HG02885 (cell line): ENCODE measurements at regions not wholly inside any gene's neighbourhood (a gene's known extent, or its start where the extent isn't known, plus 50 kb on each side); places are given as distances from the start of the nearest gene placed in this dataset.
"Not testable (repeated sequence)": the region's sequence is repeated elsewhere in the genome, so short reads cannot be mapped to it uniquely, and the experiment has no call there.

Experiments used
- ATAC-seq: cut with Tn5 transposase; IDR thresholded peaks from one replicate; pipeline ENCODE4 v1.9.1; 2021; ENCODE audit warnings: mild to moderate bottlenecking; ENCODE audit not compliant: unreplicated experiment, poor library complexity

DNA sequence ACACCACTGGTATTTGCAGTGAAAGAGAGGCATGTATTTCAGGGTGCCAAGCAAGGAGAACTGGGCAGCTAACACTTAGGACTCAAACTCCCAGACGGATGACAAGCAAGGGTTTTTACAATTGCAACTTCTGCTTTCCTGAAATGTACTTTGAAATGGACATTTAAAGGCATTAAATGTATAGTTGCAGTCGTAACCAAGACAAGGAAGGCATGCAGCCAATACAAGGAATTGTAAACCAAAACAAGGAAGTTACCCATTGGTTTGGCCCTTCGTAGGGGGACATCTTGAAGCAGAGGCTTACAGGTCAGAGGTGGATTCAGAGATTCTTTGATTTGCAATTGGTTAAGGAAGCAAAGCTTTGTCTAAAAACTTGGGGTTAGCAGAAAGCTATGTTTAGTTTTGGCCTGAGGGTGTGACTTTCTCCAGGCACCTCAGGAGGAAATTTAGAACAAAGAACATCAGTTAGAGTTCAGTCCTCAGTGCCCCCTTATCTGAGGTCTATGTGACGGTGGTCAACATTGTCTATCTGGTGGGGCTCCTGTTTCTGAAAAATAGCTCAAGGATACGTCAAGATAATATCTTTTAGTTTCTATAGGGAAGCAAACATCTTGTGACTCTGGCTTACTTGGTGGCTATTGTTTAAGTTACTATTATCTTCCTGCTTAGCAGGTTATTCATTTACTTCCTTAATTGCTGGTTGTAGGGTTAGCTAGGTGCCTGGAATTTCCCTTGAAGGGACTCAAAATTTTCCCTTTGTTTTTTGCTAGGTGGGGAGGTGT is 266.0 kb downstream of the CD83 start:
- no peak for ATAC-seq

DNA sequence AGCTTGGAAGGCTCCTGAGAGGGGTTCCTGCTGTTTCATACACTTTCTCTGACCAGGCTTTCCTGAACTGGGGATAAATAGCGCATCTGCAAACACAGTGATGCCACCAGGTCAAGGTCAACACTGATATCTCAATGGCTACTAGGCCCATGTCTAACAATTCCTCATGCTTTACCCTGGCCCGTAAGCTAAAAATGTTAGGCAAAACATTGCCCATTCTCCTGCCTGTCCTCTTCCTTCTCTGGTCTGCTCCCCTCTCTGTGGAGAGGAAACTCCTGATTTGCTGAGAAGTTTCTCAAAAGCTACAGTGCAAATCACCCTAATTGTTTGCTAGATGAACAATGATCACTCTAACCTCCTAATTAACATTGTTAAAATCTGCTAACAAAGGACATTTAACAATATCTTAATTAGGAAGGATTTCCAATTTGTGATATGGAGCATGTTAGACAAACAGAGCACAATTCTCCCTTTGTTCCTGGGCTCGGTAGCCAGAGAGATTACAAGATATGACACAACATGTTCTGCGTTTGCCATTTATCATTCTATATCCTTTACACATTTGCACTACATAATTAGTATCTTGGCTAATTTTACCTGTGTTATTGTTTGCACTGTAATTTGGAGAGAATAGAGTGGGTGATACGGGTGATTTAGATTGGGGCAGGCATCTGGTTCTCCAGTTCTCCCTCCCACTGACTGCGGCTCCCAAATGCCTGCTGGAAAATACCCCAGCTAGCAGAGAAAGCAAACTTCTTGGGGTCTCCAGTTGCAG is 266.8 kb downstream of the CD83 start:
- ATAC-seq = no peak

GRCh38 chr6:14386263-14386662 is 268.7 kb downstream of the CD83 start:
- no peak for ATAC-seq

DNA sequence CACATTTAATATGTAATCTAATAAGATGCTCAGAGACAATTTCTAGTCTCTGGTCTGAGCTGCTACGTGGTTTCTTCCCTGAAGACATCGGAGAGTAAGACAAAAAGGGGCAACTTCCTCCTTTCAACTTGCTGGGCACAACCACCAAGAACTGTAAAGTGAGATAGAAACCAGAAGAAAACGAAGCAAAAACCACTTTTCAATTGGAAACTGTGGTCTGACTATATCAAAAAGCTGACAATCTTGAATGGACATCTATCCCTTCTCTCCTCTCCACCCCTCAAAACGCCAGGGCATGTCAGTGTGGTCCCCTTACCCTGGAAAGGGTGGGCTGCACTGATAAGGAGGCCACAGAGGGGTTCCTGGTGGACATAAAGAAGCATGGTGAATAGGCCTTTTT is 269.1 kb downstream of the CD83 start:
- no peak for ATAC-seq

GRCh38 chr6:14388371-14388770 is 270.8 kb downstream of the CD83 start:
- ATAC-seq = no peak

GRCh38 chr6:14389776-14390175 is 272.2 kb downstream of the CD83 start:
- not testable (repeated sequence) for ATAC-seq

- ATAC-seq = no peak
Measured at GRCh38 chr6:14390805-14391204, 273.2 kb downstream of the CD83 start.

DNA sequence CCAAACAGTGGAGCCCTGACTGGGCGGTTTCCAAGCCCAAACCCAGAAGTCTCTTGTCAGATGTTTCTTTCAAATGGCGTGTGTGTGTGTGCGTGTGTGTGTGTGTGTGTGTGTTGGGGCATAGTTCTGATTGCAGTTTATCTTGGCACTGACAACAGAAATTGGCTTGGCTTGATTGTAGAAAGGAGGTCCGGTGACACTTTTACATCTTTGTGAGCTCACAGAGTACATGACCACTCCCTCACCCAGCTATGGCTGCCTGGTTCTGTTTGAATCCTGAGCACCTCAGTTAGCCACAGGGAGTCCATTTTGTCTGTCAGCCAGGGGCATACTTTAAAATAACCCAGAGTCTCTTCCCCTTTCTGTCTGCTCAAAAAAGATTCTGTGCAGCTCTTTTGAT is 276.3 kb downstream of the CD83 start:
- no peak for ATAC-seq

GRCh38 chr6:14396392-14396791 is 278.8 kb downstream of the CD83 start:
- ATAC-seq = no peak

GRCh38 chr6:14396826-14397517 is 279.4 kb downstream of the CD83 start:
- no peak for ATAC-seq

DNA sequence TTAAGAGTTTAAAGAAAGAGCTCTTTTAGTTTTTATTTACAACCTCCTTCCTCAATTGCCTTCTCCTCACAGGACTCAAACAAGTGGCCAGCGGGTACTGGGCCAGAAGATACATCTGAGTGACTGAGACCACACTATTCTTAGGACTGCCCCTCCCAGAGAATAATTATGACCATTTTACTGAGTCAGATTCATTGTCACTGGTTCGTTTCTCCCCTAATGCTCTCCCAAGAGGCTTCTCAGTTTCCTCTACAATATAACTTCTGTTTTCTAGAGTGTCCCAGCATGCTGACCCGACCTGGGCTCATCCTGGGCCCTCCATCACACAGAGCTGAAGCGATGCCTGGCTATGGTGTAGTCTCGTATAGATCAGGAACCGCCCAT is 279.9 kb downstream of the CD83 start:
- ATAC-seq = no peak

DNA sequence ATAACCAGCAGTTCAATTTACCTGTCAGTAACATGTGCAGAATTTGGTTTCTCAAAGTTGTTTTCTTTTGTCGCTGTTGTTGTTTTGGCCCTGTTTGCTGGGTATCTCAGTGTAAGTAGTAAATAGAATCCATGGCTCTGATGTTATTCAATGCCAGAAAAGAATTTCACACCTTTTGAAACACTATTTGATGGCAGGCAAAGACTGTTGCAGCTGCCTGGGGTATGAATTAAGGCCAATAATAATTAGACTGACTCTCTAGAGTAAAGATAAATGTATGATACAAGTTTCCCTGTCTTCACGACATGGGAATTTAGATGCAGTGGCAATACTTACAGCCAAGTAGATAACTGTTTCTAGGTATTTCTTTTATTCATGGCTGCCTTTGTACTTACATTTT is 281.4 kb downstream of the CD83 start:
- ATAC-seq = no peak

GRCh38 chr6:14399635-14400034 is 282.1 kb downstream of the CD83 start:
- ATAC-seq = no peak

DNA sequence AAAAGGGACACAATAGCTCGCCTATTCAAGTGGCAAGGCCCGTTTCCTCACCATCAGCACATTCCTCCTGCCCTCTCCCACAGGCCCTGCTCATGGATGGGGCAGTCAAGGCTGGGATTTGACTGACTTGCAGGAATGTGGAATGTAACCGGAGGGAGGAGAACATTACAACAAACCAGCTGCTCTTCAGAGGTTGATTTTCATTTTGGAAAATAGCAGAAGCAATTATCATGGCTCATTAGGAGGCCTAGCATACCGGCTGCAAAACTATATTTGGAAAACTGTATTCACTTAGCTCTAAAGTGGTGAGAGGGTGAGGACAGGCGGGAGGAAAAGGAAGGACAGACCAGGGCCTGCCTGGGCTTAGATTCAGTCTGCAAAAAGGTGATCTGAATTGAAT is 283.7 kb downstream of the CD83 start:
- no peak for ATAC-seq

DNA sequence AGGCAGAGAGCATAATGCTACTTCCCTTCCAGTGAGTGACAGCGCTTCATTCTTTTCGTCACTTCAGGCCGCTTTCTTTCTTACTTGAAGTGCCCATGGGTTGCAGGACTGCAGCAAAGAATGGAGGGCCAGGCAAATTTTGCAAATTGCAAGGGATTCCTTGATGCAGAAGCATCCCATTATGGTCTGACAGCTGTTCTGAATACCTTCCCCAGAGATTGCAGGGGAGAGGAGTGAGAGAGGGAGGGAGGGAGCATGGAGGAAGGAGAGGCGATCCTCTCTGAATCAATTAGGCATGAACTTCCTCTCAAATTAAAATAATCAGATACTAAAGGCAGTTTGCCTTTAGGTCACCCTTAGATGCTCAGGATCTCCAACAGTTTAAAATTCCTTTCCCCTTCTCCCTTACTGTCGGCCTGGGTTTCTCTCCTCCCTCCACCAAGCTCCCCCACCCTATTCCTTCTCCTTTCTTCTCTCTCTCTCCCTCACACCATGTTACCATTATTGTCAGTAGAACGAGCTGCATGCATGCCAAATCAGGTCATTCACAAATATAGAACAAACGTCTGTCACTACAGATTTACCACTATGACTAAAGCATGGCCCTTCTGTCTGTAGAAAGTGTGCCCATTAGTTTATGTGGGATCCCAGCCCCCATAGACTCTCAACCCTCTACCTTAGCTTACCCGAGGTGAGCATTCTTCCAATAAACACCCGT is 289.2 kb downstream of the CD83 start:
- no peak for ATAC-seq

- ATAC-seq = no peak
Measured at GRCh38 chr6:14408446-14408845, 290.9 kb downstream of the CD83 start.

DNA sequence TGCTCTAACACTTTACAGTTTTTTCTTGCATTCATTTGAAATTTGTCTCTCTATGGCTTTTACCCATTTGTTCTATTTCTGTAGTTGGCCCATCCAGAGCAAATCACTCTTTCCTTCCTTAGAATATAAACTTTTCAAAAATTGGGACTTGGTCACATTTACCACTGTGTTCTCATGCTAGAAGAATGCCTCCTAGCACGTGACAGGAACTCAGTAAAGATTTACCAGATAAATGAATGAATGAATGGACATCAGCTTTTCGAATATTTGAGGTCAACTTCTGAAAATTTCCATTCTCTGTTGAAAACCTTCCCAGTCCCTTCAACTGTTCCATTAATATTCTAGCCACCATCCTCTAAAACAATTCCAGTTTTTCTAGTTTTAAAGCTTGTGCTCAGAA is 294.5 kb downstream of the CD83 start:
- no peak for ATAC-seq

- ATAC-seq = no peak
Measured at GRCh38 chr6:14415452-14415851, 297.9 kb downstream of the CD83 start.

- no peak for ATAC-seq
Measured at GRCh38 chr6:14417377-14417776, 299.8 kb downstream of the CD83 start.

GRCh38 chr6:14419224-14419623 is 301.7 kb downstream of the CD83 start:
- ATAC-seq = not testable (repeated sequence)

DNA sequence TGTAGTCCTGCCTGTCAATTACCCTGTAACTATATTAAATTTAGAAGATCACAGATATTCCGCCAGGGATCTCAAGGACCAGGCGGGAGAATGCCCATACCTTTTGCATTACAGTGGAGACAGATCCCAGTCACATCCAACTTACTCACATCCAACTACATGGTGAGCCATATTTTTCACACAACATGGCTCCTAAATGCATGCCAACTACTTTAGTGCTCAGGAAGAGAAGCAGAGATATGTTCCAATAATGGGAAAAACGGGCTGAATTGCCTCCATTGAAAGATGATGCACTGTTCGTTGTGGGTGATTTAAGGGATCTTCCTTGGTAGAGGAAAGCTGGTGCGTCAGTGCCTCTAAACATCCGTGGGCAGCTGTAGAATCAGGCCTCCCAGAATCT is 304.5 kb downstream of the CD83 start:
- no peak for ATAC-seq
